HCEC 1CT (cell line): ENCODE measurements at regions not wholly inside any gene's neighbourhood (a gene's known extent, or its start where the extent isn't known, plus 50 kb on each side); places are given as distances from the start of the nearest gene placed in this dataset.

Source experiments
- DNase-seq: peaks from one replicate; pipeline ENCODE4 v3.0.0-alpha.2; 2017

- DNase-seq: no peak
Observed at GRCh38 chr10:57300718-57301117, 939.7 kb upstream of the ZWINT start.

GRCh38 chr10:57294698-57295097 is 933.6 kb upstream of the ZWINT start:
- no peak for DNase-seq

- no peak for DNase-seq
Observed at GRCh38 chr10:57288754-57289153, 927.7 kb upstream of the ZWINT start.

GRCh38 chr10:57262892-57263291 is 901.8 kb upstream of the ZWINT start:
- DNase-seq: no peak

GRCh38 chr10:57260175-57260574 is 899.1 kb upstream of the ZWINT start:
- no peak for DNase-seq

- DNase-seq: no peak
Observed at GRCh38 chr10:57249615-57250281, 888.7 kb upstream of the ZWINT start.

- no peak for DNase-seq
Observed at GRCh38 chr10:57247271-57247670, 886.2 kb upstream of the ZWINT start.

- no peak for DNase-seq
Observed at GRCh38 chr10:57225920-57226319, 864.9 kb upstream of the ZWINT start.

GRCh38 chr10:57224811-57225210 is 863.8 kb upstream of the ZWINT start:
- no peak for DNase-seq

GRCh38 chr10:57222603-57223002 is 861.5 kb upstream of the ZWINT start:
- no peak for DNase-seq

GRCh38 chr10:57222129-57222528 is 861.1 kb upstream of the ZWINT start:
- DNase-seq: no peak

- DNase-seq: no peak
Observed at GRCh38 chr10:57221674-57222073, 860.6 kb upstream of the ZWINT start.

GRCh38 chr10:57218382-57218781 is 857.3 kb upstream of the ZWINT start:
- no peak for DNase-seq

- no peak for DNase-seq
Observed at GRCh38 chr10:57202356-57202755, 841.3 kb upstream of the ZWINT start.

GRCh38 chr10:57188846-57189245 is 827.8 kb upstream of the ZWINT start:
- DNase-seq: no peak

- DNase-seq: no peak
Observed at GRCh38 chr10:57186201-57186600, 825.1 kb upstream of the ZWINT start.

GRCh38 chr10:57169597-57169996 is 808.5 kb upstream of the ZWINT start:
- no peak for DNase-seq

- DNase-seq: no peak
Observed at GRCh38 chr10:57168611-57169240, 807.7 kb upstream of the ZWINT start.

GRCh38 chr10:57165671-57166070 is 804.6 kb upstream of the ZWINT start:
- no peak for DNase-seq

GRCh38 chr10:57162231-57162630 is 801.2 kb upstream of the ZWINT start:
- no peak for DNase-seq

- no peak for DNase-seq
Observed at GRCh38 chr10:57161157-57161556, 800.1 kb upstream of the ZWINT start.

- DNase-seq: no peak
Observed at GRCh38 chr10:57145548-57145947, 784.5 kb upstream of the ZWINT start.

GRCh38 chr10:57142925-57143576 is 782.0 kb upstream of the ZWINT start:
- no peak for DNase-seq

- no peak for DNase-seq
Observed at GRCh38 chr10:57141708-57142107, 780.6 kb upstream of the ZWINT start.
